SK-N-MC (cell line): ENCODE measurements at regions not wholly inside any gene's neighbourhood (a gene's known extent, or its start where the extent isn't known, plus 50 kb on each side); places are given as distances from the start of the nearest gene placed in this dataset.

ENCODE experiments used
- EZH2 ChIP-seq: fragments of 200-600 bp; sonication (generic); IDR thresholded peaks from one replicate; pipeline ENCODE4 v1.6.1; 2017; ENCODE audit warnings: antibody characterized with exemption
- POLR2AphosphoS5 ChIP-seq: IDR thresholded peaks from 2 replicates; pipeline ENCODE4 v1.6.1; 2012; ENCODE audit warnings: mild to moderate bottlenecking, low read depth, low read length, borderline replicate concordance

DNA sequence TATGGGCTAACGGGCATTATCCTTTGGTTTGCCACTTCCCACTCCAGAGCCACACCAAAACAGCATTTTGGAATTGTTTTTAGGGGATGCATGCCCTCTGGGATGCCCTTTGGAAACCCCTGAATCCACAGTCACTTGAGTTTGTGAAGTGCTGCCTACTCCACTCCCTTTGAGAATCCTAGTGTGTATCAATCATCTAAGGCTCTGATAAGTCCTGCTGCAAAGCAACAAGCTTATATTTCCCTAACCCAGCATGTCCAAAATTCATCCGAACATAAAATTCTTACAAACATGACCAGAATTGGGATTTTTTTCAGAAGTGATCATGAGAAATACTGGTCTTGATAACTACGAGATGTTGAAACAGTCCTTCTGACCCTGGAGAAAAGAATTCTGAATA, 387.9 kb downstream of the MN1 start:
- TF ChIP-seq EZH2 (no peak), POLR2AphosphoS5 (no peak)
